Osteoblast (primary cell): ENCODE measurements at regions not wholly inside any gene's neighbourhood (a gene's known extent, or its start where the extent isn't known, plus 50 kb on each side); places are given as distances from the start of the nearest gene placed in this dataset.

Experiments used
- DNase-seq: peaks from one replicate; pipeline ENCODE4 v3.0.0; 2011; ENCODE audit warnings: low spot score, mixed read lengths; ENCODE audit not compliant: insufficient read length; ENCODE audit errors: missing footprints
- H2AFZ ChIP-seq: 2 replicates; pipeline ENCODE4 v1.6.0; 2011; ENCODE audit warnings: mild to moderate bottlenecking, low read length
- H3K27ac ChIP-seq: 2 replicates; pipeline ENCODE4 v1.5.1; 2011; ENCODE audit warnings: mild to moderate bottlenecking, low read depth, low read length, moderate library complexity
- H3K27me3 ChIP-seq: 2 replicates; pipeline ENCODE4 v1.6.0; 2012; ENCODE audit warnings: mild to moderate bottlenecking, control low read depth, inconsistent platforms, low read length, moderate library complexity; ENCODE audit not compliant: insufficient read depth
- H3K36me3 ChIP-seq: 2 replicates; pipeline ENCODE4 v1.5.1; 2011; ENCODE audit warnings: mild to moderate bottlenecking, low read length, control low read depth, moderate library complexity; ENCODE audit not compliant: insufficient read depth
- H3K4me1 ChIP-seq: 2 replicates; pipeline ENCODE4 v1.5.1; 2011; ENCODE audit warnings: mild to moderate bottlenecking, low read length, control low read depth, moderate library complexity; ENCODE audit not compliant: insufficient read depth
- H3K4me2 ChIP-seq: 2 replicates; pipeline ENCODE4 v1.6.0; 2011; ENCODE audit warnings: mild to moderate bottlenecking, low read length; ENCODE audit not compliant: insufficient read depth
- H3K4me3 ChIP-seq: fragments of 200-600 bp; sonication (generic); 3 replicates; pipeline ENCODE4 v1.5.1; 2012; ENCODE audit warnings: mild to moderate bottlenecking, low read length, inconsistent platforms; ENCODE audit not compliant: insufficient read depth
- H3K79me2 ChIP-seq: 2 replicates; pipeline ENCODE4 v1.6.0; 2012; ENCODE audit warnings: mild to moderate bottlenecking, low read length, control low read depth, inconsistent platforms; ENCODE audit not compliant: insufficient read depth
- H3K9me3 ChIP-seq: 2 replicates; pipeline ENCODE4 v1.5.1; 2011; ENCODE audit warnings: low read depth, low read length, control low read depth
- H4K20me1 ChIP-seq: 2 replicates; pipeline ENCODE4 v1.6.0; 2012; ENCODE audit warnings: mild to moderate bottlenecking, low read length, control low read depth; ENCODE audit not compliant: insufficient read depth
- TF ChIP-seq, protein P1 (sequence below): IDR thresholded peaks from 2 replicates; pipeline ENCODE4 v1.5.1; 2011; ENCODE audit warnings: mild to moderate bottlenecking, low read depth, low read length, moderate library complexity; ENCODE audit errors: extremely low read depth

DNA sequence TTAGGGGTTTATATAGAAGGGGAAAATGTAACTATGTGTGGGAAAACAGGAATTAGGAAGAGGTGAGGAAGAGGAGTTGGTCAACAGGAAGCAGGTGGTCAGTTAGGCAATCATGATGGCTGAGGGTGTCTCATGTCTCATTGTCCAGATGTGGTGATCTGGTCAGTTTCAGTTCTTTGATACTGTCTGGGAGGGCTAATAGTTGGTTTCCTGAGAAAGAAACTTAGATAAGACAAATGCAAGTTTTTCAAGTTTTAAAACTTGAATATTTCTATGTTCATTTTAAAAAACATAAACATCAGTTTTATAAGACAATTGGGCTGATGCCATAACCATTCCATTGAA is 1121.8 kb upstream of the USP15 start:
- Histone ChIP-seq H3K4me3 (no peak overlapping the region), H2AFZ (no peak overlapping the region), H4K20me1 (no peaks in the 10 kb centered on the region), H3K79me2 (no peaks in the 10 kb centered on the region), H3K4me1 (no peaks in the 10 kb centered on the region), H3K4me2 (no peak overlapping the region), H3K27me3 (no peaks in the 10 kb centered on the region), H3K27ac (no peak overlapping the region), H3K36me3 (no peaks in the 10 kb centered on the region), H3K9me3 (no peaks in the 10 kb centered on the region)
- TF ChIP-seq, protein P1, sequence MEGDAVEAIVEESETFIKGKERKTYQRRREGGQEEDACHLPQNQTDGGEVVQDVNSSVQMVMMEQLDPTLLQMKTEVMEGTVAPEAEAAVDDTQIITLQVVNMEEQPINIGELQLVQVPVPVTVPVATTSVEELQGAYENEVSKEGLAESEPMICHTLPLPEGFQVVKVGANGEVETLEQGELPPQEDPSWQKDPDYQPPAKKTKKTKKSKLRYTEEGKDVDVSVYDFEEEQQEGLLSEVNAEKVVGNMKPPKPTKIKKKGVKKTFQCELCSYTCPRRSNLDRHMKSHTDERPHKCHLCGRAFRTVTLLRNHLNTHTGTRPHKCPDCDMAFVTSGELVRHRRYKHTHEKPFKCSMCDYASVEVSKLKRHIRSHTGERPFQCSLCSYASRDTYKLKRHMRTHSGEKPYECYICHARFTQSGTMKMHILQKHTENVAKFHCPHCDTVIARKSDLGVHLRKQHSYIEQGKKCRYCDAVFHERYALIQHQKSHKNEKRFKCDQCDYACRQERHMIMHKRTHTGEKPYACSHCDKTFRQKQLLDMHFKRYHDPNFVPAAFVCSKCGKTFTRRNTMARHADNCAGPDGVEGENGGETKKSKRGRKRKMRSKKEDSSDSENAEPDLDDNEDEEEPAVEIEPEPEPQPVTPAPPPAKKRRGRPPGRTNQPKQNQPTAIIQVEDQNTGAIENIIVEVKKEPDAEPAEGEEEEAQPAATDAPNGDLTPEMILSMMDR = no peak
- no peak for DNase-seq

DNA sequence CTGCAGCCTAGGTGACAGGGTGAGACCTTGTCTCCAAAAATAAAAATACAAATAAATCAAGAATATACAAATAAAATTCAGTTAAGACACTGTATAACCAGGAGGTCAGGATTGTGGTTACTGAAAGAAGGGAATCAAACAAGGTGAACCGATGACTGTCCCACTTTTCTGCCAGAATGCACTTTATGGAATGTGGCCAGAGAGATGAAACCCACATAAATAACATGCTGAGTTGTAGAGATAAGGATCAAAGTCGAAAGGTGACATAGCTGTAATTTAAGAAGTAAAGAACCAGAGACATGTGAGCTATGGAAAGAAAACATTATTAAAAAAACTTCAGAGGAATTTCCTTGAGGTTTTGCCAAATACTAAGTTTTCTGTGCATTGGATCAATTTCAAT is 1098.2 kb upstream of the USP15 start:
- H3K4me2 ChIP-seq = no peak overlapping the region
- no peaks in the 10 kb centered on the region for H4K20me1 ChIP-seq
- TF ChIP-seq, protein P1 = no peak
- H3K27ac ChIP-seq = no peak overlapping the region
- no peak for DNase-seq
- no peaks in the 10 kb centered on the region for H3K79me2 ChIP-seq
- H3K4me3 ChIP-seq = no peak overlapping the region
- H3K4me1 ChIP-seq = no peaks in the 10 kb centered on the region
- H2AFZ ChIP-seq = no peak overlapping the region
- H3K27me3 ChIP-seq = no peaks in the 10 kb centered on the region
- H3K36me3 ChIP-seq = no peaks in the 10 kb centered on the region
- H3K9me3 ChIP-seq = peaks cover 2% of the 10 kb centered on the region

DNA sequence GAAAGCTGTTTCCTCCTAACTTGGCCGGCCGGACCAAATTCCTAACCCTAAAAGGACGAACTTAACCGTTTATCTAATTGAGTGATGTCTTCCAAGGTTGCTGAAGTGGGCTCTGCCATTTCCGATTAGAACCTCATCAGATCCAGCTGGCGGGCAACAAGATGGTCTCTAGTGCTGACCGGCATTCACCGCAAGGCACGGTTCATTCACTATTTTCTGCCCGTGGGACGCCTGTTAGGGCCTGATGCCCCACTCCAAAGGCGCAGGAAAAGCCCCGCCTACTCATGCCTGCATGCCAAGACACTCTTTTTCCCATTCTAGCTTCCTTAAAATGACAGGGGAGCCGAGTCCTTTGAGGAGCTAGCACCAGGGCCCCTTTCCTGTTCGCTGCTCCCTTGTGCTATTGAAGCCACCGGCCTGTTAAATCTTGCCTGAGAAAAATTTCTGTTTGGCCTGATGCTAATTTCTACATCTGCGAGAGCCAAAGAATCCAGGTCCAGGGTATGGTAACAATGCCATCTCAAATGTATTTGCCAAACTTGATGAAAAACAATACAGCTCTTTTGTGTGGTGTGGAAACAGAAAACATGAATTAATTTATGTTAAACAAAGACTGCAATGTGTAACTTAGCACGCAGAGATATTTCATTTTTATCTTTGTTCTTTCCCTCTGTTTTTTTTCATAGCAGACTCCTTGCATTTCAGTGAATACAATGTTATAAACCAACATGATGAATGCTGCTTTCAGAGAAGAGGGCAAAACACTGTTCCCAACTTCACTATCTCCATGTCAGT is 1071.2 kb upstream of the USP15 start:
- Histone ChIP-seq H3K4me1 (no peaks in the 10 kb centered on the region), H2AFZ (no peak overlapping the region), H3K4me3 (no peak overlapping the region), H3K27ac (no peak overlapping the region), H4K20me1 (no peaks in the 10 kb centered on the region), H3K79me2 (no peaks in the 10 kb centered on the region), H3K4me2 (no peak overlapping the region), H3K36me3 (no peaks in the 10 kb centered on the region), H3K27me3 (no peaks in the 10 kb centered on the region), H3K9me3 (no peaks in the 10 kb centered on the region)
- TF ChIP-seq, protein P1 = no peak
- DNase-seq = no peak

DNA sequence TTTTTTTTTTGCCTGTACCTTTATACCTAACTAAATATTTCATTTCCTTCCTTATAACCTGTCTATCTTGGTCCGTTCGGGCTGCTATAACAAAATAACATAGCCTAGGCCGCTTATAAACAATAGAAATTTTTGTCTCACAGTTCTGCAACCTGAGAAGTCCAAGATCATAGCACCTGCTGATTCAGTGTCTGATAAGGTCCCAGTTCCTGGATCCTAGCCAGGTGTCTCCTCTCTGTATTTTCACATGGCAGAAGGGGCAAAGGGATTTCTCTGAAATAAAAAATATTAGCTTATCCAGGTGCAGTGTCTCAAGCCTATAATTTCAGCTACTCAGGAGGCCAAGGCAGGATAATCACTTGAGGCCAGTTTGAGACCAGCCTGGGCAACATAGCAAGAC is 1046.6 kb upstream of the USP15 start:
- TF ChIP-seq, protein P1 = no peak

More for the DNA sequence above, 1046.6 kb upstream of the USP15 start:
- Histone ChIP-seq H3K4me1 (no peaks in the 10 kb centered on the region), H3K4me2 (no peak overlapping the region), H4K20me1 (no peaks in the 10 kb centered on the region), H3K36me3 (no peaks in the 10 kb centered on the region), H3K9me3 (peaks cover 2% of the 10 kb centered on the region), H3K27me3 (no peaks in the 10 kb centered on the region), H2AFZ (no peak overlapping the region), H3K4me3 (no peak overlapping the region), H3K27ac (no peak overlapping the region), H3K79me2 (no peaks in the 10 kb centered on the region)
- DNase-seq = no peak
